Fibroblast of mammary gland (primary cell): ENCODE measurements at regions not wholly inside any gene's neighbourhood (a gene's known extent, or its start where the extent isn't known, plus 50 kb on each side); places are given as distances from the start of the nearest gene placed in this dataset.

Source experiments
- DNase-seq: peaks from one replicate; pipeline ENCODE4 v3.0.0-alpha.2; 2010; ENCODE audit warnings: low read depth
- H3K4me3 ChIP-seq: 2 replicates; pipeline ENCODE4 v1.5.1; 2011; ENCODE audit warnings: low read depth, mild to moderate bottlenecking, low read length, moderate library complexity; ENCODE audit not compliant: control insufficient read depth
- TF ChIP-seq, protein P1 (sequence below): conservative IDR thresholded peaks from 2 replicates; pipeline ENCODE4 v1.5.1; 2011; ENCODE audit warnings: low read depth, low read length, inconsistent platforms; ENCODE audit not compliant: control insufficient read depth, insufficient read depth

- no peak for DNase-seq
- H3K4me3 ChIP-seq = no peak overlapping the region
- TF ChIP-seq, protein P1, sequence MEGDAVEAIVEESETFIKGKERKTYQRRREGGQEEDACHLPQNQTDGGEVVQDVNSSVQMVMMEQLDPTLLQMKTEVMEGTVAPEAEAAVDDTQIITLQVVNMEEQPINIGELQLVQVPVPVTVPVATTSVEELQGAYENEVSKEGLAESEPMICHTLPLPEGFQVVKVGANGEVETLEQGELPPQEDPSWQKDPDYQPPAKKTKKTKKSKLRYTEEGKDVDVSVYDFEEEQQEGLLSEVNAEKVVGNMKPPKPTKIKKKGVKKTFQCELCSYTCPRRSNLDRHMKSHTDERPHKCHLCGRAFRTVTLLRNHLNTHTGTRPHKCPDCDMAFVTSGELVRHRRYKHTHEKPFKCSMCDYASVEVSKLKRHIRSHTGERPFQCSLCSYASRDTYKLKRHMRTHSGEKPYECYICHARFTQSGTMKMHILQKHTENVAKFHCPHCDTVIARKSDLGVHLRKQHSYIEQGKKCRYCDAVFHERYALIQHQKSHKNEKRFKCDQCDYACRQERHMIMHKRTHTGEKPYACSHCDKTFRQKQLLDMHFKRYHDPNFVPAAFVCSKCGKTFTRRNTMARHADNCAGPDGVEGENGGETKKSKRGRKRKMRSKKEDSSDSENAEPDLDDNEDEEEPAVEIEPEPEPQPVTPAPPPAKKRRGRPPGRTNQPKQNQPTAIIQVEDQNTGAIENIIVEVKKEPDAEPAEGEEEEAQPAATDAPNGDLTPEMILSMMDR = no peak
These were observed 388.0 kb upstream of the TUSC1 start for GRCh38 chr9:26066237-26066636.

DNA sequence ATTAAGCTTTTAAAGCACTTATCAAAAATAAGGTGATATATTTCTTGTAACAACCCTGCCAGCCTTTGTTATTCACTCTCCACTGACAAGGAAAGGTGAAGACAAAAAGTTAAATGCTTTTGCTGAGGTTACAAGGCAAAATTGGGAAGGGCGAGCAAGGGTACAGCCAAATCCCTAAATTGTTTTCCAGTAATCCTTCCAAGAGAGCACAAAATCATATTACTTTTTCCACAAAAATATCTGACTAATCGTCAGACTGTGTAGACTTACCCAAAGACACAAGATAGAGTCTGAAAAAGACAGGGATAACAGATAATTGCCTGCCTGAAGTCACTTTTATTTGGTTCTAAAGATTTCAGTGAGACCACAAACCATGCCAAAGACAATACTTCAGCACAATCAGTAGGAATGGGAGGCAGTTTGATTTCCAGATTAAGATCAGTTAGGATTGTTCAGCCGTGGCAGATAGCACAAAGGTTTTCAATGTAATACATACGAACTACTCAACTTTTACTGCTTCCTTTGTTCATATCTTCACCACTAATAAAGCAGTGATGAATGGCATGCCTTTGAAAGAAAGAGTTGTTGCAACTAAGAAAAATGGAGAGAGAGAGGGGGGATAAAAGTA is 383.8 kb upstream of the TUSC1 start:
- H3K4me3 ChIP-seq = no peak overlapping the region
- no peak for DNase-seq
- TF ChIP-seq, protein P1 = no peak

GRCh38 chr9:26058111-26058895 is 380.1 kb upstream of the TUSC1 start:
- H3K4me3 ChIP-seq = no peak overlapping the region
- TF ChIP-seq, protein P1 = no peak

GRCh38 chr9:26057050-26057449 is 378.8 kb upstream of the TUSC1 start:
- DNase-seq = no peak
- H3K4me3 ChIP-seq = no peak overlapping the region
- TF ChIP-seq, protein P1 = no peak

More at GRCh38 chr9:26058111-26058895, 380.1 kb upstream of the TUSC1 start:
- DNase-seq = peak; percentile 33

GRCh38 chr9:26054600-26055520 is 376.6 kb upstream of the TUSC1 start:
- TF ChIP-seq, protein P1 = no peak
- DNase-seq = peak; percentile 23

DNA sequence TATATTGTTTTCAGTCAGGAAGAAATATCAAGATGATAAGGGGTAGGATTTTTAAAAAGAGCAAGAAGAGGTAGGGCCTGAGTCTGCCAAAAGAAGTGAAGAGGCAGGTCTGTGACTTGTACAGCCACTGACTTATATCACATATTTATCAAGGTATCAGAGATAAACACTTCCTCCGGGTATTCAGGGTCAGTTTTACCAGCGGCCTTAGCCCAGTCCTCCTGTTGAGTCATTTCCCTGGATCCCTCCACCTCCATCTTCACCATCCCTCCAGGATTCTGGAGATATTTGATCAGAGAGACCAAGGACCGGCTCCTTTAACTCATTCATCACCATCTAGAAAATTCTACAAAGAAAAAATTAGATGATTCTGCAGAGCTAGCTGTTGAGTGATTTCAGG is 375.7 kb upstream of the TUSC1 start:
- TF ChIP-seq, protein P1 = no peak
- no peak for DNase-seq

More at GRCh38 chr9:26054600-26055520, 376.6 kb upstream of the TUSC1 start:
- no peak overlapping the region for H3K4me3 ChIP-seq

More for the DNA sequence above, 375.7 kb upstream of the TUSC1 start:
- H3K4me3 ChIP-seq = no peak overlapping the region
